Pancreas (tissue), 10 donors: ENCODE measurements at regions not wholly inside any gene's neighbourhood (a gene's known extent, or its start where the extent isn't known, plus 50 kb on each side); places are given as distances from the start of the nearest gene placed in this dataset.

ENCODE experiments used
- ATAC-seq, 4 donors: fragments of 200-7000 bp; cut with Tn5 transposase; one replicate each; pipeline versions ENCODE4 v1.8.0 to v1.9.1; 2020; ENCODE audit warnings: mild to moderate bottlenecking in 4 of 4, moderate library complexity in 4 of 4
- DNase-seq, 6 donors: peaks; one replicate each; pipeline ENCODE4 v3.0.0-alpha.2; 2020
- FAIRE-seq: peaks from 2 replicates; lab custom pipeline; 2012; peaks lifted over from hg19 to GRCh38; lab: Jason Lieb, UNC
- H3K27ac ChIP-seq, 4 donors: fragments of 200-600 bp; sonication (generic); 1 replicate in 3 of 4; 2 replicates in 1 of 4; pipeline versions ENCODE4 v1.5.0 to v1.8.0; 2020
- H3K27me3 ChIP-seq, 4 donors: fragments of 200-600 bp; one replicate each; pipeline ENCODE4 v1.8.0; 2021
- H3K36me3 ChIP-seq, 3 donors: fragments of 200-600 bp; sonication (generic) in 1 of 3; one replicate each; pipeline versions ENCODE4 v1.5.0 to v1.8.0; 2020 to 2021
- H3K4me1 ChIP-seq, 3 donors: fragments of 200-600 bp; one replicate each; pipeline ENCODE4 v1.8.0; 2021
- H3K4me3 ChIP-seq, 4 donors: fragments of 200-600 bp; sonication (generic) in 2 of 4; one replicate each; pipeline versions ENCODE4 v1.5.0 to v1.8.0; 2020 to 2021
- H3K9me3 ChIP-seq, 4 donors: fragments of 200-600 bp; one replicate each; pipeline ENCODE4 v1.8.0; 2021
- WGBS, 2 donors: extraction: QIAGEN DNeasy Blood & Tissue Kit; methylation state at CpG; one replicate each; pipeline ENCODE4 v1.1.7; 2013; 5-methylcytosine and 5-hydroxymethylcytosine counted together
- intact Hi-C, 3 donors: fragments of 100-400 bp; cut with DNase I; formaldehyde crosslinking; loops; one replicate each; pipeline versions ENCODE4 v1.11.1 to v1.14.2; 2022
- TF ChIP-seq, protein P1 (sequence below), 4 donors: fragments of 200-600 bp; sonication (generic) in 3 of 4; IDR thresholded peaks; one replicate each; pipeline versions ENCODE4 v1.5.0 to v1.8.0; 2021; ENCODE audit warnings: antibody characterized with exemption in 4 of 4
- donor health status: healthy with polysubstance abuse.
- donor health status: DM: no; HTN: no; CAD: no; lungs with moderate emphysema.
- donor health status: DM: no; HTN: no; CAD: no.
- donor health status: control.
- donor health status: control.
- donor health status: Bipolar disorder and iron deficiency.
- donor health status: DM: yes; HTN: yes; CAD: no.
- donor health status: DM: no; HTN: no; CAD: no.
- donor health status: DM: no; HTN: no; CAD: no.
- donor health status: DM: yes; HTN: yes; CAD: no.

DNA sequence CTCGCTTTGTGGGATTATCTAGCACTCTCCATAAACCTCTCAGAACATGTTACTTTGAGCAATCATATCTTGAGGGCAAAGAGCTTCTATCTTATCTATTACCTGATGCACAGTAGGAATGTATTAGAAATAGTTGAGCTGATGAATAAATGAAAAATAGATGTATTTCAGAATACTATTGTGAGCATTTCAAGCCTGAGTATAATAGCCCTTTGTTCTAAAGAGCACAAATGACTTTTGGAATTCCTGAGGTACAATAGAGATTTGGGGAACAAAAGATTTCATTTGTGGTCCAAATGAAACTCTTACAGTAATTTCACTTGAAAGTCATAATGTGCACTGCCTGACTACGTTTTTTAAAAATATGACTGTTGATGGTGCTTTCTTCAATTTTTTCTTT lies 159.5 kb downstream of the UGT8 start:
- Histone ChIP-seq H3K27me3 (no peaks in the 10 kb centered on the region), H3K9me3 (no peaks in the 10 kb centered on the region), H3K4me3 (no peak overlapping the region), H3K27ac (no peak overlapping the region), H3K36me3 (no peaks in the 10 kb centered on the region), H3K4me1 (no peaks in the 10 kb centered on the region)
- intact Hi-C loops, result no loop called here
- 54 to 59% methylated on average over 2 of the region's 2 CpGs for WGBS, 2 donors
- no peak for DNase-seq
- ATAC-seq, result no peak
- no peak for FAIRE-seq
- TF ChIP-seq, protein P1, sequence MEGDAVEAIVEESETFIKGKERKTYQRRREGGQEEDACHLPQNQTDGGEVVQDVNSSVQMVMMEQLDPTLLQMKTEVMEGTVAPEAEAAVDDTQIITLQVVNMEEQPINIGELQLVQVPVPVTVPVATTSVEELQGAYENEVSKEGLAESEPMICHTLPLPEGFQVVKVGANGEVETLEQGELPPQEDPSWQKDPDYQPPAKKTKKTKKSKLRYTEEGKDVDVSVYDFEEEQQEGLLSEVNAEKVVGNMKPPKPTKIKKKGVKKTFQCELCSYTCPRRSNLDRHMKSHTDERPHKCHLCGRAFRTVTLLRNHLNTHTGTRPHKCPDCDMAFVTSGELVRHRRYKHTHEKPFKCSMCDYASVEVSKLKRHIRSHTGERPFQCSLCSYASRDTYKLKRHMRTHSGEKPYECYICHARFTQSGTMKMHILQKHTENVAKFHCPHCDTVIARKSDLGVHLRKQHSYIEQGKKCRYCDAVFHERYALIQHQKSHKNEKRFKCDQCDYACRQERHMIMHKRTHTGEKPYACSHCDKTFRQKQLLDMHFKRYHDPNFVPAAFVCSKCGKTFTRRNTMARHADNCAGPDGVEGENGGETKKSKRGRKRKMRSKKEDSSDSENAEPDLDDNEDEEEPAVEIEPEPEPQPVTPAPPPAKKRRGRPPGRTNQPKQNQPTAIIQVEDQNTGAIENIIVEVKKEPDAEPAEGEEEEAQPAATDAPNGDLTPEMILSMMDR (IDR thresholded peaks at IDR 0.05), result no peak

DNA sequence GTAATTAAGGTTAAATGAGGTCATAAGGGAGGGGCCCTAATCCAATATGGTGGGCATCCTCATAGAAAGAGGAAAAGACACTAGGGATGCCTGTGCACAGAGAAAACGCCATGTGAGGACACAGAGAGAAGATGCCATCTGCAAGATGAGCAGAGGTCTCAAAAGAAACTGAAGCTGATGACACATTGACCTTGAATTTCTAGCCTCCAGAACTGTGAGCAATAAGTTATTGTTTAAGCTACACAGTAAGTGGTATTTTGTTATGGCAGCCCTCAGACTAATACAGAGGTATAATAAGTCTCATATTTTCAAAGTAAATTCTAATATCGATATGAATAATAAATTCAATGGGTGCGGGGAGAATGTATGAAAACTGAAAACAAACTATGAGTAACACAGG lies 169.9 kb downstream of the UGT8 start:
- Histone ChIP-seq H3K27ac (no peak overlapping the region), H3K9me3 (no peaks in the 10 kb centered on the region), H3K4me3 (no peak overlapping the region), H3K27me3 (no peaks in the 10 kb centered on the region), H3K36me3 (no peaks in the 10 kb centered on the region), H3K4me1 (no peaks in the 10 kb centered on the region)
- DNase-seq (no peak), FAIRE-seq (no peak), ATAC-seq (no peak)
- TF ChIP-seq, protein P1 (IDR thresholded peaks at IDR 0.05), result no peak
- WGBS, 2 donors, result 80 to 86% methylated on average over 3 of the region's 3 CpGs
- intact Hi-C loops, result no loop called here

DNA sequence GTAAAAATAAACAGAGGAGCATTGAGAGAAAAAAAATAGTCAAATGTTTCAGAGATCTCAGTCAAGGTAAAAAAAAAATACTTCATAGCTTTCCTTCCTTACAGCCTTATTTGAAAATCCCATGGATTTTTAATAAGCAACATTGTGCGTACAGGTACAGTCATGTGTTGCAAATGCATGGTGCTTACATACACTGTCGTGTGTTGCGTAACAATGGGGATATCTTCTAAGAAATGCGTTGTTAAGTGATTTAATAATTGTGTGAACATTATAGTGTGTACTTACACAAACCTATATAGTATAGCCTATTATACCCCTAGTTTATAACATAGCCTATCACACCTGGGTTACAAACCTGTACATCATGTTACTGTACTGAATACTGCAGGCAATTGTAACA lies 172.0 kb downstream of the UGT8 start:
- TF ChIP-seq, protein P1 (IDR thresholded peaks at IDR 0.05), result no peak
- DNase-seq, result no peak
- Histone ChIP-seq H3K4me3 (no peak overlapping the region), H3K27me3 (no peaks in the 10 kb centered on the region), H3K9me3 (no peaks in the 10 kb centered on the region), H3K27ac (no peak overlapping the region), H3K4me1 (no peaks in the 10 kb centered on the region), H3K36me3 (no peaks in the 10 kb centered on the region)
- 75 to 76% methylated on average over 4 of the region's 4 CpGs for WGBS, 2 donors
- intact Hi-C loops, result no loop called here
- no peak for FAIRE-seq
- ATAC-seq, result no peak

DNA sequence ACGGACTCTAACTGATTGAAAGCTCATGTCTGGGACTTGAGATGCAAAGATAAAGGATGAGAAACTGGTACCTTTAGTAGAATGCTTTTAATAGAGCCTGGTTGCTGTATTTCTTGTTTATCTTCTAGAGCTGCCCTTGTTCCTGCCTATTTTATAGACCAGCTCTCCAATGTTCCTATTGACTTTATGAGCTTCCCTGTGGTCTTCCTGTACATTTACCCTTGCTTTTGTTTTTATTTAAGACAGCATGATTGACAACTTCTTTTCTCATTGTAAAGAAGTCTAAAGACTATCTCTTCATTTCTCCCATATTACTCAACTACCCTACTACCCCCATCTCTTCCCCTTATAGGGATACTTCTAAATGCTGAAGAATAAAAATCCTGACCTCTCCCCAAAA lies 174.7 kb downstream of the UGT8 start:
- no peak for DNase-seq
- intact Hi-C loops, result no loop called here
- no peaks in the 10 kb centered on the region for H3K9me3 ChIP-seq
- TF ChIP-seq, protein P1 (IDR thresholded peaks at IDR 0.05), result no peak
- no peak overlapping the region for H3K27ac ChIP-seq
- no peak for ATAC-seq
- 69 to 78% methylated on average over 1 of the region's 1 CpG for WGBS, 2 donors
- H3K4me3 ChIP-seq, result no peak overlapping the region
- FAIRE-seq, result no peak
- H3K4me1 ChIP-seq, result no peaks in the 10 kb centered on the region
- H3K36me3 ChIP-seq, result no peaks in the 10 kb centered on the region
- no peaks in the 10 kb centered on the region for H3K27me3 ChIP-seq
